ENCODE measurements at regions not wholly inside any gene's neighbourhood (a gene's known extent, or its start where the extent isn't known, plus 50 kb on each side); places are given as distances from the start of the nearest gene placed in this dataset.
A peak's percentile ranks its signal among the peaks of the same experiment; 100 is the strongest.

DNA sequence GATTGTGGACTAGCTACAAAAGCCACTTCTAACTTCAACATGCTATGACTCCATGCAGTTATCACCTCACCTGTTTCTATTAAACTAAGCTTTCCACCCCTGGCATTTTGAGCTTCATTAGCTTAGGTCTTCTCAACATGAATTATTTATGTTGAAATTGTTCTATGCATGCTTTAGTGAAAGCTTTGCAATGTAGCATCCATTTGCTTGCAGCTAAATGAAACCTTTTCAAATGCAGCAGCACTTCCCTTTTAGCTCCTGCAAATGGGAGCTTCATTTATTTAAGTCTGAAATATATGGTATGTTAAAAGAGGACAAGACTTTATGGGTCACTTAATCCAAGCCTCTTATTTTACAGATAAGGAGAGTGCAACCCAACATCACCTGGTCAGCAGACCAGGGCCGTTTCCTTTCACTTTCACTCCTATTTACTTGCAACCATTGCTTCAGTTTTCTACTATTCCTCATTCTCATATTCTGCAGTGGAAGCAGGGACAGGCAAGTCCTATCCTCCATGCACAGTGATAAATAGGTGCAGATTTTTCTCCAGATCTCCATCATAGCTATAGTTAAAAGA lies 56.4 kb upstream of the SAMSN1 start:
- peak in 1 of 11 donors; percentile 3 for DNase-seq (ENCODE audit: extremely low read depth in 1 of 11, low read depth in 9 of 11, low spot score in 4 of 11)

DNA sequence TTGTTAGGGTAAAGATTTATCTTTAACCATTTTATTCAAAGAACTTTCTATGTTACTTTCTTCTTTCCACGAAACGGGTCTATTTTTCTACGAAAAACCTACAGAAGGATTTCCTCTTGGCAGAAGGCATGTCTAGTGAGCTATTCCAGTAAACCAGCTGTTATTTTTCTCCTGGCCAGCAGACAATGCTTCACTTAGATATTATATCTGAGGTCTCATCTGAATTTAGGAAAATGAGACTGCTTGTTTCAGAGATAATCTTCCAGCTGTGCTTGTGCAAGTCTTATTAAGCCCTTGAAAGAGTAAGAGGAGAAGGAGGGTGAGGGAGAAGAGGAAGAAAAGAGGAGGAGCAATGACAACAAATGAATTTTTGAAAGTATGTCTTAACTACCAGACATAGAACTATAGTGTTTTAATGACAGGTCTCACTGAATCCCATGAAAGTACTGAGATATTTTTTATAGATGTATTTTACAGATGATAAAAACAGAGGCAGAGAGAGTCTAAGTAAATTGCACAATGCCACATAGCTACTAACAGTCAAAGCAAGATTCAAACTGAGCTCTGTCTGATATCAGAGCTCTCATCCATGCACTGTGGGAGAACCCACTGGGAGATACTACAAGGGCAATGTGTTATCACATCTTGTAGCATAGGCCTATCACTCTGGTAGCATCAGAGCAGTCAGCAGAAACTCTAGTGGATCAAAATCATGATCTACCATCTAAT lies 54.6 kb upstream of the SAMSN1 start:
- no peak for DNase-seq (ENCODE audit: extremely low read depth in 1 of 11, low read depth in 9 of 11, low spot score in 4 of 11)

DNA sequence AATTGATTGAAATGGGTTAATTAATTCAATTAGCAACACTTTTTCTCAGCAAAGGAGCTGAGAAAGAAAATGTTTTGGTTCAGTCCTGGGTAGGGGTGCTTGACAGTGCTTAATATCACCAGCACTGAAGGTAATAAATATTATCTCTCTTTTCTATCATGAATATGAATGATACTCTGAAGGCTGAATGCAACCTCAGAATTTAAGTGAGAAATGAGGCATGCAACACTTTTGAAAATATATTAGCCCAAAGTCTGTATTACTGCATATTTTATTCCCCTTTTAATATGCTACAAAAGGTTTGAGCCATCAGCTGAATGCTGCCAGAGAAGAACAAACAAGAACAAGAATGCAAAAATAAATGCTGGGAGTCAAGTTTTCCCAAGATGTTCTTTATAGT lies 52.0 kb upstream of the SAMSN1 start:
- DNase-seq (ENCODE audit: extremely low read depth in 1 of 11, low read depth in 9 of 11, low spot score in 4 of 11) = no peak

Data from renal cortex interstitium (tissue), 11 donors.